Upper lobe of left lung (tissue), 4 donors: ENCODE measurements at regions not wholly inside any gene's neighbourhood (a gene's known extent, or its start where the extent isn't known, plus 50 kb on each side); places are given as distances from the start of the nearest gene placed in this dataset.

Experiments used
- CTCF ChIP-seq, 6 experiments: fragments of 450-650 bp in 4 of 6; fragments of 200-600 bp in 2 of 6; sonication (generic) in 2 of 6; IDR thresholded peaks; one replicate each; pipeline ENCODE4 v1.5.1; 2016 to 2019; ENCODE audit warnings: antibody characterized with exemption in 6 of 6
- POLR2A ChIP-seq, 4 donors: fragments of 450-650 bp; IDR thresholded peaks; one replicate each; pipeline ENCODE4 v1.5.1; 2016 to 2017; ENCODE audit warnings: antibody characterized with exemption in 4 of 4, mild to moderate bottlenecking in 2 of 4

DNA sequence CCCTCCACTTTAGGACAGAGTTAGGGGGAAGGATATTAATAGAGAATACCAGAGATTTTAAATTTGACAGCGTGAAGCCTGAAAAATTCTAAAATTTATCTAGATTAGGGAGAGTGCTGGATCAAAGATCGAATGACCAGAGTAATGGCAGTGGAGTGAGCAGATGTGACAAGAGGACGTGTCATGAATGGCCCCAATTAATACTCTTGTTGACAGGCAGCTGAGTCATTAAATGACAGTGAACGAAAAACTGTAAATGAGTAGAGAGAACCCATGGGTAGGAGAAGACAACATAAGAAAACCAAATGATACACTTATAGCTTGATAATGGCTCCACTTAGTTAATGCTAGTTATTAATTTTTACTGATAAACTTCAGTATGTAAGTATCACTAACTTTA is 73.9 kb upstream of the PLEKHA5 start:
- TF ChIP-seq CTCF (IDR thresholded peaks at IDR 0.05) (no peak), POLR2A (IDR thresholded peaks at IDR 0.05) (no peak)
